ENCODE measurements at regions not wholly inside any gene's neighbourhood (a gene's known extent, or its start where the extent isn't known, plus 50 kb on each side); places are given as distances from the start of the nearest gene placed in this dataset.
"Not testable (repeated sequence)": the region's sequence is repeated elsewhere in the genome, so short reads cannot be mapped to it uniquely, and the experiment has no call there.

- H3K27me3 ChIP-seq, DNase-seq: not testable (repeated sequence)
Observed at GRCh38 chr4:49270435-49270834, 284.4 kb downstream of the CWH43 start.

DNA sequence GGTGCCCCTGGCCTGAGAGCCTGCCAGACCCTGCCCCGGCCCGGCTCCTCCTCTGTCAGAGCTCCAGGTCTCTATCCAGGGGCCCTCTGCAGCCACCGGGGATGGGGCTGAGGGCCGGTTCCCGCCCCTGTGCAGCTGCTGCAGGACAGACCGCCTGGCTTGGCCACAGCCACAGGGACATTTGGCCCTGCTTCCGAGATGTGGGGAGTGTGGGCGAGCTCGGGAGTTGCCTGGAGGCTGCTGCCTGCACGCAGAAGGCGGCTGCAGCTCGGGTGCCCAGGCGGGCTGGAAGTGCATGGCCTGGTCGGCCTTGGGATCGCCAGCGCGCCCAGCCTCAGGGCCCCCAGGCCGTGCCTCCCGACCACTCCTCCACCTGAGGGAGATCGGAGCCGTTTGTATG, 284.8 kb downstream of the CWH43 start:
- H3K27me3 ChIP-seq, H3K36me3 ChIP-seq, DNase-seq, H3K9me3 ChIP-seq, H3K4me3 ChIP-seq: not testable (repeated sequence)

More at GRCh38 chr4:49270435-49270834, 284.4 kb downstream of the CWH43 start:
- not testable (repeated sequence) for H3K4me3 ChIP-seq, H3K36me3 ChIP-seq, H3K9me3 ChIP-seq

GRCh38 chr4:49285905-49286304, 299.8 kb downstream of the CWH43 start:
- not testable (repeated sequence) for H3K4me3 ChIP-seq, H3K36me3 ChIP-seq, H3K9me3 ChIP-seq, H3K27me3 ChIP-seq, DNase-seq

GRCh38 chr4:49286926-49287745, 301.1 kb downstream of the CWH43 start:
- not testable (repeated sequence) for H3K9me3 ChIP-seq, H3K4me3 ChIP-seq, H3K27me3 ChIP-seq, DNase-seq, H3K36me3 ChIP-seq

DNA sequence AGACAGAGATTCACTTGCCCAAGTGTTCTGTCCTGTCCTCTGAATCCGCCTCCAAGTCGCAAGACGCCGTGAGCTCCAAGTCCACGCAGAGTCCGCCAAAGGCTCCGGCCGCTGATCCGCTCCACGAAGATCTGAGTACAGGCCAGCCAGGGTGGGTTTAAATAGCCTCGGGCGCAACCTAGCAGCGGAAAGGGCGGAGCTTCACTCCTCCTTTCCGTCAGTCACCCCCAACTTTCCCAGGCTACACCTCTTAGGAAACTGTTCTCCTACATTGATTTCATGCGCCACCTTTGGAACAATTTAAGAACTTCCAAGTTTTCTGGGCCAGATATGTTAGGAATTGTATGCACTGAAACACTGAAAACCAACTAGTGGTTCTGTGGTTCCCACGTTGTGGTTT, 301.8 kb downstream of the CWH43 start:
- not testable (repeated sequence) for DNase-seq

GRCh38 chr4:49288796-49289195, 302.7 kb downstream of the CWH43 start:
- not testable (repeated sequence) for H3K9me3 ChIP-seq, H3K4me3 ChIP-seq, H3K27me3 ChIP-seq, H3K36me3 ChIP-seq, DNase-seq

More for the DNA sequence above, 301.8 kb downstream of the CWH43 start:
- not testable (repeated sequence) for H3K9me3 ChIP-seq, H3K27me3 ChIP-seq, H3K36me3 ChIP-seq, H3K4me3 ChIP-seq

- not testable (repeated sequence) for H3K4me3 ChIP-seq, H3K36me3 ChIP-seq, H3K9me3 ChIP-seq, H3K27me3 ChIP-seq, DNase-seq
Observed at GRCh38 chr4:49314815-49315214, 328.7 kb downstream of the CWH43 start.

GRCh38 chr4:49320725-49321410, 334.8 kb downstream of the CWH43 start:
- not testable (repeated sequence) for H3K27me3 ChIP-seq, H3K9me3 ChIP-seq, DNase-seq, H3K4me3 ChIP-seq, H3K36me3 ChIP-seq

GRCh38 chr4:49321511-49322300, 335.6 kb downstream of the CWH43 start:
- not testable (repeated sequence) for H3K27me3 ChIP-seq, H3K9me3 ChIP-seq, DNase-seq, H3K36me3 ChIP-seq, H3K4me3 ChIP-seq

GRCh38 chr4:49322610-49323572, 336.8 kb downstream of the CWH43 start:
- H3K9me3 ChIP-seq, H3K36me3 ChIP-seq, H3K27me3 ChIP-seq, H3K4me3 ChIP-seq: not testable (repeated sequence)
- peak; percentile 5 for DNase-seq

DNA sequence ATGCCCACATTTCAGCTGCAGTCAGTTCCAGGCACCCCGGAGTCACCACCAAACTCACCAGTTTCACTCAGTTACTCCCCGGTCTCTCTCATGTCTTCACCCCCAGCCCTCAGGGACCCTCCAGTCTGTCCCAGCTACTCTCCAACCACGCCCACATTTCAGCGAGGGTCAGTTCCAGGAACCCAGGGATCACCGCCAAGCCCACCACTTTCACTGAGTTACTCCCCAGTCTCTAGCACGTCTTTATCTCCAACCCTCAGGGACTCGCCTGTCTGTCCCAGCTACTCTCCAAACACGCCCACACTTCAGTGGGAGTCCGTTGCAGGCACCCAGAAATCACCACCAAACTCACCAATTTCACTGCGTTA, 337.5 kb downstream of the CWH43 start:
- H3K4me3 ChIP-seq, H3K27me3 ChIP-seq, H3K36me3 ChIP-seq, DNase-seq, H3K9me3 ChIP-seq: not testable (repeated sequence)
